Astrocyte of the spinal cord (primary cell): ENCODE measurements at regions not wholly inside any gene's neighbourhood (a gene's known extent, or its start where the extent isn't known, plus 50 kb on each side); places are given as distances from the start of the nearest gene placed in this dataset.

Experiments used
- DNase-seq: peaks from one replicate; pipeline ENCODE4 v3.0.0; 2011; ENCODE audit warnings: low read depth, low spot score
- H3K4me3 ChIP-seq: 2 replicates; pipeline ENCODE4 v1.5.1; 2011; ENCODE audit warnings: low read depth, mild to moderate bottlenecking, low read length, moderate library complexity
- in situ Hi-C: cut with HindIII; loops from 2 replicates; pipeline ENCODE4 v1.10.0; 2017; ENCODE audit warnings: low sequenced_read_pairs
- TF ChIP-seq, protein P1 (sequence below): IDR thresholded peaks from 2 replicates; pipeline ENCODE4 v1.5.1; 2012; ENCODE audit warnings: low read depth, mild to moderate bottlenecking, low read length, inconsistent platforms

- H3K4me3 ChIP-seq = no peak overlapping the region
- DNase-seq = no peak
- in situ Hi-C loops = no loop called here
- TF ChIP-seq, protein P1, sequence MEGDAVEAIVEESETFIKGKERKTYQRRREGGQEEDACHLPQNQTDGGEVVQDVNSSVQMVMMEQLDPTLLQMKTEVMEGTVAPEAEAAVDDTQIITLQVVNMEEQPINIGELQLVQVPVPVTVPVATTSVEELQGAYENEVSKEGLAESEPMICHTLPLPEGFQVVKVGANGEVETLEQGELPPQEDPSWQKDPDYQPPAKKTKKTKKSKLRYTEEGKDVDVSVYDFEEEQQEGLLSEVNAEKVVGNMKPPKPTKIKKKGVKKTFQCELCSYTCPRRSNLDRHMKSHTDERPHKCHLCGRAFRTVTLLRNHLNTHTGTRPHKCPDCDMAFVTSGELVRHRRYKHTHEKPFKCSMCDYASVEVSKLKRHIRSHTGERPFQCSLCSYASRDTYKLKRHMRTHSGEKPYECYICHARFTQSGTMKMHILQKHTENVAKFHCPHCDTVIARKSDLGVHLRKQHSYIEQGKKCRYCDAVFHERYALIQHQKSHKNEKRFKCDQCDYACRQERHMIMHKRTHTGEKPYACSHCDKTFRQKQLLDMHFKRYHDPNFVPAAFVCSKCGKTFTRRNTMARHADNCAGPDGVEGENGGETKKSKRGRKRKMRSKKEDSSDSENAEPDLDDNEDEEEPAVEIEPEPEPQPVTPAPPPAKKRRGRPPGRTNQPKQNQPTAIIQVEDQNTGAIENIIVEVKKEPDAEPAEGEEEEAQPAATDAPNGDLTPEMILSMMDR = no peak
Observed at GRCh38 chr3:182323126-182323700, 470.1 kb upstream of the ATP11B start.

- in situ Hi-C loops = no loop called here
- DNase-seq = no peak
- no peak overlapping the region for H3K4me3 ChIP-seq
- TF ChIP-seq, protein P1 = no peak
Observed at GRCh38 chr3:182323898-182324297, 469.4 kb upstream of the ATP11B start.

DNA sequence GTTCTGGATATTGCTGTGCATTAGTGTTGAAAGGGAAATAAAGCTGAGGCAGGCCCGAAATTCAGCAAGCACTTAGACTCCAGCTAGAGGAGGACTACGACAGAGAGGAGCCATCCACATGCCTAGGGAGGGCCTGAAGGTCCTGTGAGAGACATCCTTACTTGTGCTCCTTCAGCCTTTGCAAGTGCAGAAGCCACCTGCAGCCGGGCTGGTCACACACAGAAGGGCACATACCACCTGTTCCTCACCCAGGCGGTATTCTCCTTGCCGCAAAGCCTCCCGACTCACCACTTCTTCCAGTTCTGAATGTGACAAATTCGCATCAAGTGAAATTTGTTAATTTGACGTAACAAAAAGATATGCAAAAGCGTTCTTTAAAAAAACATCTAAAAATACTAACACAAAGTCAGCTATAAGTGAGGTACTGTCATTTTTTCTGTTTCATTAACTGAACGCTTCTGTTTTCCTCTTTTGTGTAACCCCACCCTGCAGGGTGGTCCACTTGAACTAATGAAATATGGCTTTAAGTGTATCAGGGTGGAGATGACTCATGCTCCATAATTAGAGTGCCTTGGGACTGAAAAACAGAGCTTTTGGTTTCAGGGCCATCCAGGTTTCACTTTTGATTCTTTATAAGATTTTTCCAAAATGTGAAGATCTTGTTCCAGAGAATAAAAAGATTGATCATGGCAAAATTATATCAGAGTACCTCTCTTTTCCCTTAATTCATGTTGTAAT lies 467.9 kb upstream of the ATP11B start:
- TF ChIP-seq, protein P1 = no peak
- in situ Hi-C loops = no loop called here
- H3K4me3 ChIP-seq = no peak overlapping the region
- DNase-seq = peak; percentile 30

DNA sequence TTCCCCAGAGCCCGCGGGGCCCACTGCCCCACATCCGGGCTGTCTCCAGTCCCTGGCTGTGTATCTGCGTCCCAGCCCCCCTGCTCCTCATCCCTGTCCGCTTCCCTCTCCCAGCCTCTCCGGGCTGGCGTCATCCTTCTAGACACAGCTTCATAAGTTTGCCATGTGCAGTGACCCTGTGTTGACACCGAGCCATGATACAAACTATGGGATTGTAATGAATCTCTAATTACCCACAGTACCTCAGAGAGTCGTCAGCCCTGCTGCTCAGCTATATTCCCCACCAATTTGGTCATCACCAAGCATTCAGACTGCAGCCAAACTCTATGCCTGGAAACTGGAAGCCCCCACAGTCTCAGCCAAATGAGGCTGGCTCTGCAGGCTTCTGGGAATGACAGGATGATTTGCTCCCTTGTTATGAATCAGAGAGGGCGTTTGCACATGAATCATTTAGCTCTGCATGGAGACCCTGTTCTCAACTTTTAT lies 466.1 kb upstream of the ATP11B start:
- TF ChIP-seq, protein P1 = no peak
- peak; percentile 79 for DNase-seq
- no peak overlapping the region for H3K4me3 ChIP-seq
- in situ Hi-C loops = no loop called here

DNA sequence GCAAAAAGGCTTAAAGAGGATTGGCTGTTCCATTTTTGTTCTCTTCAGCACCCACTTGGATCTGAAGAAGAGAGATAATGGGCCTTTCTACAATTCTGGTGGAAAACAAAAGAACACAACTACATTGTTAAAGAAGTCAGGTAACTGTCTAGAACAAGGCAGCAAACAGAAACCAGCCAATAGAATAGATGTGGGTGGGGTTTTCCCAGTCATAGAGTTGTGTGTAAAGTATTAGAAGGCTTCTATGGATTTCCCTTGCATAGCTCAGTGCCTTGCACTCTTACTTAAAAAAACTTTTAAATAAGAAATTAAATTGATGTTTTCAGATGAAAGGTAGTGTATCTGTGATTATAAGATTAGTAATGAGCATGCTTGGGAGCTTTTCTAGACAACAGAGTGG lies 462.7 kb upstream of the ATP11B start:
- no peak overlapping the region for H3K4me3 ChIP-seq
- TF ChIP-seq, protein P1 = no peak
- DNase-seq = no peak
- in situ Hi-C loops = no loop called here

DNA sequence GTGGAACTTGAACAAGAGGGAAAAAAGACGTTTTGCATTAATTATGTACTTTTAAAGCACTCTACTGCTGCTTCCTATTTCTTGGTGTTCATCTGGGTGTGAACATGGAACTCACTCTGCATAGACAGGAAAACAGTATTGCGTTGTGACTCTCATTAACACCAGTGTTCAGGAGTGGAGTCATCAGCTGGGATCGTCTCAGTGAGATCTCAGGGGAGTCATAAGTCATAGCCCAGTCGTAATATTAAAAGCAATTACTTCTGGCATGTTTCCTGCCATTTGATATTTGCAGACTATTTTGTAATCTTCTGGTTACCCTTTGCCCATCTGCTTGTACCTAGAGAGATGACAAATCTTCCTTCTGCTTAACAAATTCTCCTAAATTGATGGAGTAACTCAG lies 462.0 kb upstream of the ATP11B start:
- no peak for DNase-seq
- H3K4me3 ChIP-seq = no peak overlapping the region
- in situ Hi-C loops = no loop called here
- TF ChIP-seq, protein P1 = no peak
